Upper lobe of left lung (tissue), 4 donors: ENCODE measurements at regions not wholly inside any gene's neighbourhood (a gene's known extent, or its start where the extent isn't known, plus 50 kb on each side); places are given as distances from the start of the nearest gene placed in this dataset.

Experiments used
- CTCF ChIP-seq, 6 experiments: fragments of 450-650 bp in 4 of 6; fragments of 200-600 bp in 2 of 6; sonication (generic) in 2 of 6; IDR thresholded peaks; one replicate each; pipeline ENCODE4 v1.5.1; 2016 to 2019; ENCODE audit warnings: antibody characterized with exemption in 6 of 6
- POLR2A ChIP-seq, 4 donors: fragments of 450-650 bp; IDR thresholded peaks; one replicate each; pipeline ENCODE4 v1.5.1; 2016 to 2017; ENCODE audit warnings: antibody characterized with exemption in 4 of 4, mild to moderate bottlenecking in 2 of 4

- TF ChIP-seq CTCF (IDR thresholded peaks at IDR 0.05) (no peak), POLR2A (IDR thresholded peaks at IDR 0.05) (no peak)
Measured at GRCh38 chr5:163172540-163173338, 264.7 kb upstream of the CCNG1 start.
